ENCODE measurements at regions not wholly inside any gene's neighbourhood (a gene's known extent, or its start where the extent isn't known, plus 50 kb on each side); places are given as distances from the start of the nearest gene placed in this dataset.

DNA sequence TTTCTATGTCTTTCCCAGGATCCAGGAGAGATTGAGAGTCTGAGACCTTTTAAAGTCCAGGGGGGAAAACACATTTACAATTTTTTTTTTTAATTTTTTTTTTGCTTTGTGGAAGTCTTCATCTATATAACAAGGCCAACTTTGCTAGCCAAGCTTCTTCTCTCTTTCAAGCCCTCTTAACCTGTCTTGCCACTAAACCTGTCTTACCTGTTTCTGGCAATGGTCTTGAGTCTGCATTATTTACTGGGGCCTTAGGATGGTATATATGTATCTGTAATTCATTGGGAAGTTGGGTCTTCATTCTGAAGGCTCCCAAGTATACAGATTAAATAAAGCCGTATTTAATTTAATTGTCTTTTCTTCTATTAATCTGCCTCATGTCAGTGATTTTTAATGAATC is 750.9 kb upstream of the B3GALT2 start:
- TF ChIP-seq, protein P1, sequence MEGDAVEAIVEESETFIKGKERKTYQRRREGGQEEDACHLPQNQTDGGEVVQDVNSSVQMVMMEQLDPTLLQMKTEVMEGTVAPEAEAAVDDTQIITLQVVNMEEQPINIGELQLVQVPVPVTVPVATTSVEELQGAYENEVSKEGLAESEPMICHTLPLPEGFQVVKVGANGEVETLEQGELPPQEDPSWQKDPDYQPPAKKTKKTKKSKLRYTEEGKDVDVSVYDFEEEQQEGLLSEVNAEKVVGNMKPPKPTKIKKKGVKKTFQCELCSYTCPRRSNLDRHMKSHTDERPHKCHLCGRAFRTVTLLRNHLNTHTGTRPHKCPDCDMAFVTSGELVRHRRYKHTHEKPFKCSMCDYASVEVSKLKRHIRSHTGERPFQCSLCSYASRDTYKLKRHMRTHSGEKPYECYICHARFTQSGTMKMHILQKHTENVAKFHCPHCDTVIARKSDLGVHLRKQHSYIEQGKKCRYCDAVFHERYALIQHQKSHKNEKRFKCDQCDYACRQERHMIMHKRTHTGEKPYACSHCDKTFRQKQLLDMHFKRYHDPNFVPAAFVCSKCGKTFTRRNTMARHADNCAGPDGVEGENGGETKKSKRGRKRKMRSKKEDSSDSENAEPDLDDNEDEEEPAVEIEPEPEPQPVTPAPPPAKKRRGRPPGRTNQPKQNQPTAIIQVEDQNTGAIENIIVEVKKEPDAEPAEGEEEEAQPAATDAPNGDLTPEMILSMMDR (IDR thresholded peaks at IDR 0.05): no peak
- TF ChIP-seq EZH2 (IDR thresholded peaks at IDR 0.05) (no peak), EZH2phosphoT487 (IDR thresholded peaks at IDR 0.05) (no peak)

Data from neural progenitor cell (in vitro differentiated cells).